ENCODE measurements at regions not wholly inside any gene's neighbourhood (a gene's known extent, or its start where the extent isn't known, plus 50 kb on each side); places are given as distances from the start of the nearest gene placed in this dataset.

DNA sequence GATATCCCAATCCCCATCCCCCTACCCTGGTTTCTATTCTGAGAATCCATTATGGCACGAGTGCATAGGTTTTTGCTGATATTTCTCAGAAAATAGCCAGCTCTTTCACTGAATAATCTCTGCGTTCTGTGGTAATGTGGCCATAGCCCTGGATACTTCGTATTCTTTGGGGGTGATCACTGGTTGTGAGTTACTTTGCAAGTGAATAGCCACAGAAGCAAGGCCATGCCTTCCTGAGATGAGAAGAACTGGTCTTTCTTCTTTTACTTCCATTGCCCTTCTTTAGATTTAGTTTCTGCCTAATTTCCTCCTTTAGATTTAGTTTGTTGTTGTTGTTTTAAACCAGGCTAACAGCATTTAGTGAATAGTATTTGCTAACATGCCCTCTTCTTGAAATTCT, 323.4 kb downstream of the CDC14C start:
- no peak for DNase-seq (ENCODE audit: low spot score)
- TF ChIP-seq, protein P1, sequence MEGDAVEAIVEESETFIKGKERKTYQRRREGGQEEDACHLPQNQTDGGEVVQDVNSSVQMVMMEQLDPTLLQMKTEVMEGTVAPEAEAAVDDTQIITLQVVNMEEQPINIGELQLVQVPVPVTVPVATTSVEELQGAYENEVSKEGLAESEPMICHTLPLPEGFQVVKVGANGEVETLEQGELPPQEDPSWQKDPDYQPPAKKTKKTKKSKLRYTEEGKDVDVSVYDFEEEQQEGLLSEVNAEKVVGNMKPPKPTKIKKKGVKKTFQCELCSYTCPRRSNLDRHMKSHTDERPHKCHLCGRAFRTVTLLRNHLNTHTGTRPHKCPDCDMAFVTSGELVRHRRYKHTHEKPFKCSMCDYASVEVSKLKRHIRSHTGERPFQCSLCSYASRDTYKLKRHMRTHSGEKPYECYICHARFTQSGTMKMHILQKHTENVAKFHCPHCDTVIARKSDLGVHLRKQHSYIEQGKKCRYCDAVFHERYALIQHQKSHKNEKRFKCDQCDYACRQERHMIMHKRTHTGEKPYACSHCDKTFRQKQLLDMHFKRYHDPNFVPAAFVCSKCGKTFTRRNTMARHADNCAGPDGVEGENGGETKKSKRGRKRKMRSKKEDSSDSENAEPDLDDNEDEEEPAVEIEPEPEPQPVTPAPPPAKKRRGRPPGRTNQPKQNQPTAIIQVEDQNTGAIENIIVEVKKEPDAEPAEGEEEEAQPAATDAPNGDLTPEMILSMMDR (IDR thresholded peaks at IDR 0.05; ENCODE audit: extremely low read depth, missing control alignments), result no peak

DNA sequence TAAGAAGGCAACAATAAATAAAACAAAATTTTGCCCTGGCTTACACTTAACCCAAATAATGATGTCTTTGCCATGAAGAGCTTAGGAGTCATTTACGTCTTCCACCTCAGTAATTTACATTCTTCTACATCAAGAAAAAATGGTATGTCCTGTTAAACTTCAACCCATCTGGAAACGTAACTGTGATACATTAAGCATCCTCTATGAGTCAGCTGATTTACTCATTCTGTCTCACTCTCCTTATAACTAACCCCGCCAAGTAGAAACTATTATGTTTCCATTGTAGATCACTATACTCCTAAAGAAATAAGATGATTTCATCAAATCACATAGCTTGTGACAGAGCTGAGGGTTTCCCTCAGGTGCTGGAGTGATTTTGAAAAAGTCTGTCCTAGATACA, 330.7 kb downstream of the CDC14C start:
- TF ChIP-seq, protein P1 (IDR thresholded peaks at IDR 0.05; ENCODE audit: extremely low read depth, missing control alignments), result no peak
- DNase-seq (ENCODE audit: low spot score), result no peak

DNA sequence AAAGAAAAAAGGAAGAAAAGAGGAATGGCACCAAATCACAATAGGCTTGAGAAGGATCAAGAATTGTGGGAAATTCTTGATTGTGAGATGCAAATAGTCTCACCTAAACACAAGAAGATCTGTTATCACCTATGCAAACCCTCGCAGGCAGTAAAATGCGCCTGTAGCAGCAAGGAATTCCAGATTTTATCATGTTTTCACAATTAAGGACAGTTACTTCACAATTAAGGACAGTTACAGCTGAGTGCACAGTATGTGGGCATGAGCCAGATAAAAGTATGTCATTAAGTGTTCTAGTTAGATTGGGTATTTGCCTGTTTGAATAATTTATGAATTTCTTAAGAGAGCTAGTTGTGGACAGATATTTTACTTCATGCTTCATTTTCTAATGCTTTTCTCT, 336.2 kb downstream of the CDC14C start:
- no peak for DNase-seq (ENCODE audit: low spot score)
- TF ChIP-seq, protein P1 (IDR thresholded peaks at IDR 0.05; ENCODE audit: extremely low read depth, missing control alignments), result no peak

DNA sequence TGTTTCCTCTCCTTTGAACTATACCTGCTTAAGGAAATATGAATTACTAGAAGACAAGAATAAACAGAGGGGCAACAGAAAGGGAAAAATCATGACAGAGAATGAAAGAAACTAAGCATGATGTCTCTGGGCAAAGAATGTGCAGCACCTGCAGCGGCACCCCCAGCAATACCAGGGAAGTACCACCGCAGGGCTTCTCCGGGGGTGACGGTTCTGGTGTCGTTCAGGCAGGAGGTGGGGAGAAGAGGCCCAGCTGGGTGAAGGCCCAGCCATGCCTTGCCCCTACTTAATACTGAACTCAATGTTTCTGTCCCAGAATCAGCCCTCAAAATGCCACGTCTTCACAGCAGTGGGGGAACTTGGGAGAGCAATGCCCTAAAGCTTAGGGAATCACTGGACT, 337.6 kb downstream of the CDC14C start:
- DNase-seq (ENCODE audit: low spot score), result no peak
- TF ChIP-seq, protein P1 (IDR thresholded peaks at IDR 0.05; ENCODE audit: extremely low read depth, missing control alignments), result no peak

DNA sequence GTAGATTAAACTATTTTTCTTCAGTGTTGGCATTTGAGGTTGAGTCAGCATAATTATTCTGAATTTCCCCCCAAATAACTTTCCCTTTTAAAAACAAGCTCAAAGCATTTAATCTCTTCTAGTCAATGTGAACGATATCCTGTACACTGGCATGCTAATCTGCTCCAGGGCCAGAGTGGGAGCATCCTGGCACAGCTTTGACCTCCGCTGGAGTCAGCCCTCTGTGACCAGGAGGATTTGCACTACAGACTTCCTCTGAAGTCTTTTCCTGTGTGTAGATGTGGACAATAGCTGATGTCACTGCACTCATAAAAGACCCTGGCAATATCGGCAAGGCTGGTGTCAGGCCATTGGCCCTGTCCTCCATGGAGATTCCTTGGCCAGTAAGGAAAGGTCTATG, 340.2 kb downstream of the CDC14C start:
- TF ChIP-seq, protein P1 (IDR thresholded peaks at IDR 0.05; ENCODE audit: extremely low read depth, missing control alignments), result no peak
- no peak for DNase-seq (ENCODE audit: low spot score)

DNA sequence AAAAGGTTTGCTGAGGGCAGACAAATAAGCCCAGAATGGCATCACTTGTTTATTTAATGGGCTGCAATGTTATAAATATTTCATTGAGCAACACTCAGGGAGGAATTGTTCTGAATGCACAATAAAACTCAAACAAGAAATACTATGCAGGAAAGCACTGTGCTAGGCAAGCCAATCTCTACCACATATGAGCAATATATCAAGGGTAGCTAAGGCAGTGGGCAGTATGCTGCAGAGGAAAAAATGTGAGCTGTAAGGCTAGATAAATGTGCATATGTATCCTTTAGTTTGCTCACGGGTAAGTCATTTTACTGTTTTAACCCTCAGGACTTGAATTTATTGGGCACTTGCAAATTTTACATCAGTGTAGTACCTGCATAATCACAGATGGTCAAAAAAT, 349.6 kb downstream of the CDC14C start:
- no peak for DNase-seq (ENCODE audit: low spot score)
- TF ChIP-seq, protein P1 (IDR thresholded peaks at IDR 0.05; ENCODE audit: extremely low read depth, missing control alignments), result no peak

DNA sequence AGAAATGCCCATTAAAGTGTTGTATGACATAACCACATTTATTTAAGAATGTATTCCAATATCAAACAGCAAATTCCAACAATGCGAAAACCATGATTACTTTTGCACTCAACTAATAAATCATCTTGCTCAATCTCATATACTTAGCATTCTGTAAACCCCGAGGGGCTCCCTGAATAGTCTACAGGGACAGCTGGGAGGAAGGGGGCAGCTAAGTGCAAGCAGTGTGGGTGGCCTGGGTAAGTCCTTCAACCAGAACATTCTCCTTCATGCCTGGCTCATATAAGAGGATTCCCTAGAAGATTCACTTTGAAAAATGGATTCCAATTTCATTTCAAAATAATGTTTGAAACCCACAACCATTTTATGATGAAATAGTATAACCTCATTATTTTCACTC, 355.5 kb downstream of the CDC14C start:
- TF ChIP-seq, protein P1 (IDR thresholded peaks at IDR 0.05; ENCODE audit: extremely low read depth, missing control alignments), result no peak
- no peak for DNase-seq (ENCODE audit: low spot score)

Data from GM20000 (cell line).